OCI-M1 (cell line): ENCODE measurements at regions not wholly inside any gene's neighbourhood (a gene's known extent, or its start where the extent isn't known, plus 50 kb on each side); places are given as distances from the start of the nearest gene placed in this dataset.
"Not testable (repeated sequence)": the region's sequence is repeated elsewhere in the genome, so short reads cannot be mapped to it uniquely, and the experiment has no call there.

Experiments used
- DNase-seq: peaks from one replicate; lab custom pipeline; 2025; lab: John Stamatoyannopoulos, UW

DNA sequence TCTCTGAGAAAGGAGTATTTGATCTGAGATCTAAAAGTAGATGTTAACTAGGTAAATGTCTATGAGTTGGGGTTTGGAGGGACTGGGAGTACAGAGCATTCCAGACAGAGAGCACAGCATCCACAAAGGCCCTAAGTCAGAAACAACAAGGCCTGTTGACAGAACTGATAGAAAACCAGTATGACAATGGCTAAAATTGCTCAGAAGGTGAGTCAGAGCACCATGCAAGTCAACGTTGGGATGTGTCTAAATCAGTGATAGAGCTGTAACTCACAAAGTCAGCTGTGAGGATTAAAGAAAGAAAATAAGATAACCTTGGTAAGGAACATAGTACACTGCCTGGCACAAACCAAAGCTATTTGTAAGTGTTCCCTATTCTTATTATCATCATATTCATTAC lies 124.0 kb downstream of the CETN3 start:
- DNase-seq = no peak

DNA sequence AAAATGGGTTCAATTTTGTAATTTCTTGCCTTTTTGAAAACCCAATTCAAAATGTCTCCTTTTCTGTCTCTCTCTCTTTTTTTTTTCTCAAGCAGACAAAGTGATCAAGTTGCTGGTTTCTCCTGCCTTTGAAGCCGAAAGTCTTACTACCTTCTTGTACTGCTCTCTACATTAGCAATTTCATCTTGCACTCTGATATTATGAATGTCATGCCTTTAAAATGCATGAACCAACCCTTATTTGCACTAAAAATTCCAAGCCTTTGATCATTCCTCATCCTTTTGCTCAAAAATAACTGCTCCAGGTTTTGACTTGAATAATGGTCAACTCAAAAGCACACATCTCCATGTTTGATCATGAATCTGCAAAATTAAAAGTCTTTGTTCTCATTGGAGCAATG lies 125.2 kb downstream of the CETN3 start:
- DNase-seq = no peak

DNA sequence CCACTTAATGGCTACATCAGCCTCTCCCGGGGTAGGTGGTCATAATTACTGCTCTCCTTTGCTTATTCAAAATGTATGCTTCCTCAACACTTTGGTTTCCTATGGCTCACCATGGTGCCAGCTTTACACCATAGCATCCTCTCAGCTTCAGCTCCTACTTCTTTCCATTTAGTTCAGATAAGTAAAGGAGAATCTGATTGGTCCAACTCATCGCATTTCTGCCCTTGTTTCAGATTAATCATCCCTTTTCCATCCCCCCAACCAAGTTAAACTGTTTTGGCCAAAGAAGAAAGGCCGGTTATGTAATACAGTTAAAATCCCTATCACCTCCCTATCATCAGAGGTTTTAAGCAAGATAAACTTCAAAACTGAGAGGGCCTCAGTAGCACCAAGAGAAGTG lies 130.5 kb downstream of the CETN3 start:
- no peak for DNase-seq

DNA sequence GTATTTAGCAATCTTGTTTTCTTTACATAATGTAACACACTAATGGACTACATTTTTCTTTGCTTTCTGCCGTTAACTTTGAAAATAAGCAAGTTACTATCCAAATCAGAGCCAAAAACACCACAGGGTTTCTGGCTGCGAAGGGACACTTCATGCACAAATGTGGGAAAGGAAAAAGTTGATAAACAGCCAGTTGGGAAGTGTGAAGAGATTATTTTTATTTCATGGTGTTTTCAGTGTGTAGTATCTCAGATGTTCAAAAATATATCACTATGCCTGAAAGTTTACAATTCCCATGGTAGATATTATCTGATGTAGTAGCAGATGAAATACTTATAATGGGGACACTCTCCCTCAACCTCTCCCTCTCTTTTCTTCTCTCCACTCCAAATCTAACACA lies 135.3 kb downstream of the CETN3 start:
- no peak for DNase-seq

DNA sequence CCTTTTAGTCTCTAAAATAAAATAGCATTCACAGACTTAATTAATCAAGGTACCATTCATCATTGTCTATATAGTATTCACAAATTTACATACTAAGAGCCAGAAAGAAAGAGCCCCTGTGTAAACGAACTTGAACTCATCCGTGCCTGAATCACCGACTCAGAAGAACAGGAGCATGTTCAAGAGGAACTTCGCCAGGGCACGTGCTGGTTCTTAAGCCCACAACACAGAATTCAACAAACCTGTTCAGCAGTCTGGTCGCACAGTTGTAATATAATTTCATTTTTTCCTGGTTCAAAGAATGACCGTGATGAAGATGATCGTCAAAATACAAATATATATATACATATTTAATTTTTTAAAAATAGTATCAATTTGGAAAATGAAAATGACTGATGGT lies 141.9 kb downstream of the CETN3 start:
- no peak for DNase-seq

DNA sequence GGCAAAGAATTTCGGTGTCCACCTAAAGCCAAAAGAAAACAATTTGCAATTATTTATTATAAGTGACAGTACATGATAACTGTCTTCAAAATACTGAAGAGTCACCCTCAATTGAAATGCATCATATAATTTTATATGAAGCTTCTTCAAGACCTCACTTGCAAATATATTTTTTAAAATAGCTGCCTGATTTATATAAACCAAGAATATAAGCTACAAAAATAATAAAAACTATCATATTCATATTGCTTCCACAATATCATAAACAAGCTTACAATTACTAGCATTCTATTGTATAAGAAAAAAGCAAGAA lies 144.1 kb downstream of the CETN3 start:
- no peak for DNase-seq

DNA sequence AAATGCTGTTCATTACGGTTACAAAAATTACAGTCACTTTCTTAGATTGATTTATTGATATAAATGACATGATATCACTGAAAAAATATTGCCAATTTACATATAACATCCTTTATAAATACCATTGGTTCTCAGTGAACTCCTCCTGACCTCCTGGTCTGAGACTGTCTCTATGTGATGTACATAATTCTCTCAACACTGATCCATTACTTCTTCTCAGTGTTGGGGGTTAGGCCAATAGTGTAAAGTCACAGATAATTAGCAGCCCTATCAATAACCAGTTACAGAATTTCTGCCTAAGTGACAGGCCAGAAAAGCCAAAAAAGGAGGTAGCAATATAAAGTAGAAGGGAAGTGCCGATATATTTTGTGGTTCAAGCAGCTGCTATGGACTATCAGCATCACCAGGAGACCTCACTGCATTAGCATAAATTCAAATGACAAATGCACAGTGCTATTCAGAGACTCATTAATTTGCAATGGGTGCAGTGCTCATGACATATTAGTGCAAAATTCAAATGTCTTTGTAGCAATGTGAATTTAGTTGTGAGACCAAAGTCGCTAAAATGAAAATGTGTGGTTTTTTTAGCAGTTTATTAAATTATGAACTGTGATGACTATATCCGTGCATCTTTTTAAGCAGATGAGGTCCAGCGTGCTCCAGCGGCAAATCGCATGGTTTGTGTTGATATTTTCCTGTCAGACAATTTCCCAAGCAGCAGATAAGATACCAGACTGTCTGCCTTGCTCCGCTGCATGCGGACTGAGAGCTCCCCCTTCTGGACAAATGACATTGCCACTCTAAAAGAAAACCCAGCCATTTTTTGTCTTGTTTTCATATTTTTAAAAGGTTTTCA lies 144.6 kb downstream of the CETN3 start:
- DNase-seq = peak; percentile 78

DNA sequence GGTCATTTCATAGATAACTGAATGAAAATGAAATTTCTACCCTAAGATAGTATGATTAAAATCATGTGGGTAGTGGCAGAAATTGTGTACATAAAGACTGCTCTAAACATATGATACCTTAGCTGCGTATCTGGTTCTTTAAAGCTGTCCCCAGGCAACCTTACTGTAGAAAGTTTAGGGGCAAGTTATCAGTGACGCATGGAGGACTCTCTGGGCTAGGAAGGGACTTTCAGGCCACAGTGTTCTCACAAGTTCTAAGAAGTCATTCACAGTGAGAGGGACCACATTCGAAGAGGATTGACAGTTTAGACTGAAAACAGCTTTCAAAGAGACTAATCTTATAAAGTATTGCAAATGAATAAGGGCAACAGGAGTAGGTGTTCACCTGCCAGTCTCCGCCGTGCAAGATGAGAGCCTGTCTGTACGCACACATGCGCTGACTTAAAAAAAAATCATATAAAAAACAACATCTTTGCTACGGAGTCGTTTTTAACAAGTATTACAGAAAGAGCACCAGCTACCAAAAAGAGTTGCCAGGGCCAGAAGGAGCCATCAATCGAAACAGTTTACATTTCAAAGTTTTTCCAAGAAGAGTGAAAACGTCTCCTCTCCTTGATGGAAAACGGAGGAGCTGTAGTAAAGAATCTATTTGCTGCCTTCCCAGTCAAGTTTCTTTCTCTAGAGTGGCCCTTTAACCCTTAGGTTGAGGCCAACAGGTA lies 146.3 kb downstream of the CETN3 start:
- no peak for DNase-seq

DNA sequence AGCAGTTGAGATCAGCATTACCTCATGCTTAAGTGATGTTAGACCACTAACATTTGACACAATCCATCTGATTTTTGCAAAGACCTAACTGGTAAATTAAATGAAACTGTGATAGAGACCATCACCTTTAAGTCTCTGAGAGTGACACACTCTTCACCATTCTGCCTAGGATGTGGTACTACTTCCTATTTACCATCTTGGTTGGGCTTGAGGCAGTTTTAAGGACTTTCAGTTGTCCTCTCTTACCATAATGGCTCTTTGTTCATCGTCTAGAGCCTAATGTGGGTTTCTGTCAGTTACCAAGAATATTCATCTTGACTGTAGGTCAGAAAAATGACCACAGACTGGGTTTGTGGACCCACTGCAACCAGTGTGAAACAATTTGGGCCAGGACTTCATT lies 158.1 kb downstream of the CETN3 start:
- no peak for DNase-seq

DNA sequence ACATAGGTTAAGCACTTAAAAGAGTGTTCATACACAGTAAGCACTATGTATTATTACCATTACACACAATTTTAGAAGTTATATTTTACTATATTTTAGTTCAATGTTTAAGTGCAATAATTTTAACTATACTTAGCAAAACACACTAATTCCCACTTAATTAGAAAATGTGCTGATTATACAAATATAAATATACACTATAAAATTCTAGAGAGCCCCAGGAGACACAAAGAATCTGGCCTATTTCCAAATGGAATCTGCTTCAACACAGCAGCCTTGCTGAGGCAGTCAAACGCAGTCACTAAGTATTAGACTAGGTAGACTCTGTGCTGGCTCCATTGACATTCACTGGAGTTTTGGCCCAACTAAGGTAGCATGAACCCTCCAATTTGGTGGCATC lies 160.9 kb downstream of the CETN3 start:
- DNase-seq = no peak

DNA sequence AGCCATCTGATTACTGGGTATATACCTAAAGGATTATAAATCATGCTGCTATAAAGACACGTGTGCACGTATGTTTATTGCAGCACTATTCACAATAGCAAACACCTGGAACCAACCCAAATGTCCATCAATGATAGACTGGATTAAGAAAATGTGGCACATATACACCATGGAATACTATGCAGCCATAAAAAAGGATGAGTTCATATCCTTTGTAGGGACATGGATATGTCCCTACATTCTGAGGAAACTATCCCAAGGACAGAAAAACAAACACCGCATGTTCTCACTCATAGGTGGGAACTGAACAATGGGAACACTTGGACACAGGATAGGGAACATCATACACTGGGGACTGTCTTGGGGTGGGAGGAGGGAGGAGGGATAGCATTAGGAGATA lies 165.7 kb downstream of the CETN3 start:
- not testable (repeated sequence) for DNase-seq

DNA sequence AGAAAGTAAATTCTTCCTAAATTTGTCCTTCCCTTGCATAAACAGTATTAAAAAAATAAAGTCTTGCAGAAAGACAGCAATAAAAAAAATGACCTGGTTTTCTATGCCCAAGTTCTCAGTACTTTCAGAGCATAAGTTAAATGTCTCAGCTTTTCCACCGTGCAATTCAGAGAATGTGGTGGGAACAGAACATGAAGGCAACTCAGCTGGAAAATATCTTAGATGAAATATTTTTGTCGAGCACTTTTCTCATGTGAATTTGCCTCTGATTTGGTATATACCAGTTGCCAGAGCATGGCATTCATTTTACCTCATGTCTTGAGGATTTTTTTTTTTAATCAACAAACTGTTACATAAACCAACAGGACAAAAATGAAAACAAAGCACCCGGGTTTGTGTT lies 176.1 kb downstream of the CETN3 start:
- no peak for DNase-seq

DNA sequence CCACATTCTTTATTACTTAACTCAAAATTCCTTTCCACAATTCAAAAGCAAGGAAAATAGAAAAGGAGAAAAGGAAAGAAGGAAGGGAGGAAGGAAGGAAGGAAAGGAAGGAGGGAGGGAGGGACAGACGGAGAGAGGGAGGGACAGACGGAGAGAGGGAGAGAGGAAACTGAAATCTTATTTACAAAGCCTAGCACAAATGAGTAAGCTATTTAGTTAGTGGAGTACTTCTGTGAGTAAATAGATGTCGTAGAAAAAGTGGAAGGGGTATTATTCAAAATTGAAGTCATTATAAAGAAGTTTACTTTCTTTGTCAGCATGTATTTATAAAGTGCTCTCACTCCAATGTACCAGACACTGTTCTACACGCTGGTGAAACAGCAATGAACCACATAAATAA lies 177.9 kb downstream of the CETN3 start:
- no peak for DNase-seq

DNA sequence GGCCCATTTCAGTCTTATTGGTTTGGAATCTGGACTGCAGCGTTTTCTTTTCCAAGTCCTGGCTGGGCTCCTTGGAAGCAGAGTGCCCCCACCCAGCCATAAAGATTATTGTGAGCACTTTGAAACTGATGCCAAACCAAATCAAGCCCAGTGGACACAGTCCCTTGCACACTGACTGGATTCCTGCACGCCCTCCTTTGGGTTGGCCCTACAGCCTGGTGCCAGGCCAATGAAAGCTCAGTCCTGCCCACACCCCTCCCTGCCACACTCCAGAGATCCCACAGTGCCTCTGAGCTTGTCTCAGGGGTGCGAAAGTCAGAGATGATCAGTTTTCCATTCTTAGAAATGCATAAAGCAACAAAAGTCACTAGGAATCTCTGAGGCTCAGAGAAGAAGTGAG lies 181.9 kb downstream of the CETN3 start:
- DNase-seq = no peak

DNA sequence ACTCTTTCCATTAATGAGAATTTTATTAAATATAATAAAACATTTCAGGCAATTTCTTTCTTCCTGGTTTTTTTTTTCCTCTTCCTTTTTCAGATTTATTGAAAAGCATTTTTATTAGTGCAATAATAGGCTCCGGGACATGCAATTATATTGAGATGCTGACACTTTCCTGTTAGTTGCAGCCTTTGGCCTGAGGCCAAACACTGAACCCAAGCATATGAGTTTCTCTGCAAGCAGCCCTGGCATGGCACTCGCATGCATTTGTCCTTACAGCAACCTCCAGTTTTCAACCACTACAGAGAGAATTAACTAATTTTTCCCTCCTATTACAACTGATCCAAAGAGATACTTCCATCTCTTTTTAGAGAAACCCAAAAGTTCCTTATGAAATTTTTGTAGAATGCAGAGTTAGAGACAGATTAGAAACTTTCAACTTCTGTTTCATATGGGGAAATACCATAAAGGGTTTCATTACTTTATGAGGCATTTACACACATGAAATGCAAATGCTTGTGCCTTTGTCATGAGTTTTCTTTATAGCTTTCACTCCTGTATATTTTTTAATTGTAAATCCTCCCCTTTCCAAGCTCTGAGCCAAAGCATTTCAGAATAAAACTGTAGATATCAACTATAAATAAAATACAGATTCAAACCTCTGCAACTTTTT lies 183.0 kb downstream of the CETN3 start:
- DNase-seq = no peak

DNA sequence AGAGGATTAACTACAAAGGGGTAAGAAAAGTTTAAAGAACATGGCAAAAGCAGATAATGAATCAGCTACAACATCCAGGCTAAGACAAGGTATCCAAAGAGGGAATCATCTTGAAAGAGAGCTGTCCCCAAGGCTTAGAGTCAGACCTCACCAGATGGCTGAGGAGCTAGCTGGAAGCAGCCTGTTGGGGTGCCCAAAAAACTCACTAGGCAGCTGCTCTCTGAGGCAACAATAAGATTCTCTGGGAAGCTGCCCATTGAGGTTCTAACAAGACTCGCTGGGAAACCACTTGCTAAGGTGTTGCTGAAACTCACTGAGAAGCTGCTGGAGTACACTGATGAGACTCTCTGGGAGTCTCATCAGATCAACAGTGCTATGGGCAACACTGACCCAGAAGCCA lies 185.2 kb downstream of the CETN3 start:
- DNase-seq = no peak

DNA sequence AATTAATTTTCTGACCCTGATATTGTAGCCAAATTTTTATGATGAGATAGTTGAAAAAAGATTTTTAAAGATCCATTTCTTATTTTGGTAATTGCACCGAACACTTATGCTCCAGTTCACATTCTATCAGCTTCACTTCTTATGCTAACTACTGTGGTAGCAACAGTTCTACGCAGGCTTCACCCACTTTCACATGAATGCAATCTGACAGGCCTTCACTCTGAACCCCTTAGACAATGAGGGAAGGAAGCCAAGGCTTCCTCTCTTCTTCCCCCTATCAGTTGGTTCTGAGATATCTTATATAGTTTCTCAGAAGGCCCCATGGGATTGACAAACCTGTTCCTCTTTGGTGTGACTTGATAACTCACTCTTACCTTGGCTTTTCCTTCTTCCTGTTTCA lies 185.8 kb downstream of the CETN3 start:
- peak; percentile 84 for DNase-seq

DNA sequence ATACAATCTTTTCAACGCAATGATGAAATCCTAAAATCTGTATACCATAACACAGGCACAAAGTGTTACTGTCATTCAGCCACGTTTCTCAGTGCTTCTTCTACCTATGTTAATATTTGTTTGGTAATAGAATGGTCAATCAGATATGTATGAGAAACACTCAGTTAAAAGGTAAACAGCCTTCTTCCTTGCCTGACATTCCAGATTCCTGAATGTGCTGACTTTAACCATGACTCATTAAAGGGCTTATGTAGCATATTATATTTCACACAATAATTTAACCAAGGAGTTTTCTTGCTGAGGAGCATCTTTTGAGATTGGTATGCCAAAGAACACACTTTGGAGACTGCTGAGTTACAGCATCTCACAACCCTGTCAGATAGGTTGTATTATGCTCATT lies 187.6 kb downstream of the CETN3 start:
- DNase-seq = no peak

DNA sequence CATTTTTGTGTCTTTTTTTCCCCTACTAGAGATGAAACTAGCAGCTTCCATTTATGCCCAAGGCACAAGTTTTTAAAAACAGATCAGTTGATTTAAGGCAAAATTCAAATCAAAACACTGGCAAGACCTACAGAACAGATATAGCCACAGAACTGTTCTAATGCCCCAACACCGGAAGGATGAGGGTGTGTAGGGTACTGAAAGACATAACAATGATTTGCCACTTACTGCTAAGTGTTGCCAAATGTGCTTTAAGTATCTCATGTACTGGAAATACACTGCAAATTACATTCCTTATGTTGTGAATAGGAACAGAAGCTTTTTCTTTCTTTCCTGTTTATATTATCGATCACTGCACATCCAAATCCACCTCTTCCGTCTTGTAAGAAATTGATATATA lies 189.0 kb downstream of the CETN3 start:
- no peak for DNase-seq

DNA sequence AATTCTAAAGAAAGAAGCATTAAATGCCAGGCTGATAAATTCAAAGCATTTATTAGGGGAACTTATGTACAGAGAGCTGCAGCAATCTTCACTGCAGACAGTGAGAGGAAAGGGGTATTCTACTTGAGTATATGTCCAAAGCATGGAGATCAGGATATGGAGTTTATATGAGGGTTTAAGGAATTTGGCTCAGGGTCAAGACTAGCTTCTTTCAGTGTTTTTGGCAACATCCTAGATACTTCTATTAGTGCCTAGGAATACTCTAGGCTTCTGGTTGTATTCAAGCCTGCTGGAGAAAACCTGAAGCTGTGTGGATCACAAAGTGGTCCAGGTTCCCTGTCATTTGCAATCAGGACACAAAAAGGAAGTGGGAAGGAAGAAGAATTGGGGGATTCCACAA lies 194.6 kb downstream of the CETN3 start:
- no peak for DNase-seq

DNA sequence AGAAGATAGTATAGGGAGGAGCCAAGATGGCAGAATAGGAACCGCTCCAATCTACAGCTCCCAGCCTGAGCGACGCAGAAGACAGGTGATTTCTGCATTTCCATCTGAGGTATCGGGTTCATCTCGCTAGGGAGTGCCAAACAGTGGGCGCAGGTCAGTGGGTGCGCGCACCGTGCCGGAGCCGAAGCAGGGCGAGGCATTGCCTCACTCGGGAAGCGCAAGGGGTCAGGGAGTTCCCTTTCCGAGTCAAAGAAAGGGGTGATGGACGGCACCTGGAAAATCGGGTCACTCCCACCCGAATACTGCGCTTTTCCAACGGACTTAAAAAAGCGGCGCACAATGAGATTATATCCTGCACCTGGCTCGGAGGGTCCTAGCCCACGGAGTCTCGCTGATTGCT lies 201.2 kb downstream of the CETN3 start:
- DNase-seq = not testable (repeated sequence)

DNA sequence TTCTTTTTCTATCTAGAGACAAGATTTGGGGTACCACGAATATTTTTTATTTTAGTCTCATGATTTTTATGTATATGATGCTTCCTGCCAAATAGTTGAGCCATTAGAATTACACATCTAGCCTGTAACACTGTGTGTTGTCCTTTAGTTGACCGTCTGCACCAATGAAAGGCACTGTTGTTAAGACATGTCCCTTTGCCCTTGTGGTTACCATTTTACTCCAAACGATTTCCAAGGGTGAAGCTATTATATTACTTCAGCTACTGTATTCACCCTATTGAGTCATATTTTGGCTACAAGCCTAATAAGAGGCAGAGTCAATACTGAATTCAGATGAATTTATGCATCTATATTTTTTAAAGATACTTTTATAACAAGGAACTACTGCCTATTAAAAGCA lies 207.6 kb downstream of the CETN3 start:
- no peak for DNase-seq

DNA sequence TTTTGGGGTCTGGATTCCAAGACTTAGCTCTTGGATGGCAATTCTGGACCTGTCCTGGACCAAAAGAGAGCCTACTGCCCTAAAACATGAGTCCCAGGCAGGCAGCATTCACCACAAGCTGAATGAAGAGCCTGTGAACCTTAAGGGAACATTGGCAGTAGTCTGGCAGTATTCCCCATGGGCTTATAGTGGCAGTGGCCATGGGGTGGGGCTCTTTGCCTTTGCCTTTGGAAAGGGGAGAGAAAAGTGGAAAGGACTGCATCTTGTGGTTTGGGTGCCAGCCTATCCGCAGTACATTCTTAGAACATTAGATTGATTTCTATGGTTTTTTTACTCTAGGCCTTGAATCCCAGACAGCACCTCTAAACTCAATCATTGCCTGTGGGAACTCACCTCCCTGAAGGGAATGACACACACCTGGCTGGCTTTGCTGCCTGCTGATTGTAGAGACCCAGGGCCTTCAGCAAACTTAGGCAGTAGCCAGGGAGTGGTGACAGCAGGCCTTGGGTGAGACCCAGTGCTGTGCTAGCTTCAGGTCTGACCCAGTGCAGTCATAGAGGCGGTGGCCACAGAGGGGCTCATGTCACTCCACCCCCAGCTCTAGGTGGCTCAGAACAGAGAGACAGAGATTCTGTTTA lies 216.3 kb downstream of the CETN3 start:
- no peak for DNase-seq
